Activated CD8-positive, alpha-beta memory T cell treated with anti-CD3 and anti-CD28 coated beads for 36 hours (primary cell): ENCODE measurements at regions not wholly inside any gene's neighbourhood (a gene's known extent, or its start where the extent isn't known, plus 50 kb on each side); places are given as distances from the start of the nearest gene placed in this dataset.
"Not testable (repeated sequence)": the region's sequence is repeated elsewhere in the genome, so short reads cannot be mapped to it uniquely, and the experiment has no call there.

Experiments used
- CTCF ChIA-PET: fragments of 350-600 bp; sonication (Branson Sonifier 250); formaldehyde crosslinking; loops from one replicate; lab custom pipeline; 2021; ENCODE audit warnings: antibody characterized with exemption; lab: Charles Lee
- POLR2A ChIA-PET: fragments of 350-600 bp; sonication (Branson Sonifier 250); formaldehyde crosslinking; loops from one replicate; lab custom pipeline; 2021; ENCODE audit warnings: antibody characterized with exemption; lab: Charles Lee

- POLR2A ChIA-PET, result no interaction called here
- CTCF ChIA-PET, result no interaction called here
Measured at GRCh38 chr12:20040184-20040583, 328.2 kb upstream of the PDE3A start.

GRCh38 chr12:20040831-20041230 lies 327.5 kb upstream of the PDE3A start:
- ChIA-PET POLR2A (no interaction called here), CTCF (no interaction called here)

- CTCF ChIA-PET, result no interaction called here
- POLR2A ChIA-PET, result no interaction called here
Measured at GRCh38 chr12:20044351-20044750, 324.0 kb upstream of the PDE3A start.

GRCh38 chr12:20044846-20045245 lies 323.5 kb upstream of the PDE3A start:
- CTCF ChIA-PET, result no interaction called here
- POLR2A ChIA-PET, result no interaction called here

- ChIA-PET POLR2A (no interaction called here), CTCF (no interaction called here)
Measured at GRCh38 chr12:20047901-20048300, 320.4 kb upstream of the PDE3A start.

- ChIA-PET CTCF (no interaction called here), POLR2A (no interaction called here)
Measured at GRCh38 chr12:20050221-20050620, 318.1 kb upstream of the PDE3A start.

- ChIA-PET CTCF (no interaction called here), POLR2A (no interaction called here)
Measured at GRCh38 chr12:20053782-20054181, 314.6 kb upstream of the PDE3A start.

- ChIA-PET POLR2A (no interaction called here), CTCF (no interaction called here)
Measured at GRCh38 chr12:20055856-20056255, 312.5 kb upstream of the PDE3A start.

GRCh38 chr12:20057398-20057797 lies 310.9 kb upstream of the PDE3A start:
- ChIA-PET POLR2A (no interaction called here), CTCF (no interaction called here)

- POLR2A ChIA-PET, result no interaction called here
Measured at GRCh38 chr12:20063116-20063515, 305.2 kb upstream of the PDE3A start.

GRCh38 chr12:20077618-20078017 lies 290.7 kb upstream of the PDE3A start:
- POLR2A ChIA-PET, result no interaction called here
- CTCF ChIA-PET, result no interaction called here

More at GRCh38 chr12:20063116-20063515, 305.2 kb upstream of the PDE3A start:
- CTCF ChIA-PET, result no interaction called here

- CTCF ChIA-PET, result no interaction called here
Measured at GRCh38 chr12:20089077-20089476, 279.3 kb upstream of the PDE3A start.

GRCh38 chr12:20093190-20093810 lies 275.0 kb upstream of the PDE3A start:
- POLR2A ChIA-PET, CTCF ChIA-PET: not testable (repeated sequence)

More at GRCh38 chr12:20089077-20089476, 279.3 kb upstream of the PDE3A start:
- POLR2A ChIA-PET, result no interaction called here

- ChIA-PET POLR2A (no interaction called here), CTCF (no interaction called here)
Measured at GRCh38 chr12:20096430-20096829, 271.9 kb upstream of the PDE3A start.

- CTCF ChIA-PET, result no interaction called here
- POLR2A ChIA-PET, result no interaction called here
Measured at GRCh38 chr12:20097626-20098025, 270.7 kb upstream of the PDE3A start.

- POLR2A ChIA-PET, result no interaction called here
- CTCF ChIA-PET, result no interaction called here
Measured at GRCh38 chr12:20099395-20100183, 268.7 kb upstream of the PDE3A start.

GRCh38 chr12:20101046-20101445 lies 267.3 kb upstream of the PDE3A start:
- CTCF ChIA-PET, result no interaction called here
- POLR2A ChIA-PET, result no interaction called here

GRCh38 chr12:20105943-20106342 lies 262.4 kb upstream of the PDE3A start:
- ChIA-PET POLR2A (no interaction called here), CTCF (no interaction called here)

GRCh38 chr12:20109676-20110075 lies 258.7 kb upstream of the PDE3A start:
- CTCF ChIA-PET, result no interaction called here
- POLR2A ChIA-PET, result no interaction called here

GRCh38 chr12:20115371-20115770 lies 253.0 kb upstream of the PDE3A start:
- CTCF ChIA-PET, POLR2A ChIA-PET: not testable (repeated sequence)
